Lower leg skin (tissue), 4 donors: ENCODE measurements at regions not wholly inside any gene's neighbourhood (a gene's known extent, or its start where the extent isn't known, plus 50 kb on each side); places are given as distances from the start of the nearest gene placed in this dataset.

ENCODE experiments used
- DNase-seq, 2 donors: peaks; one replicate each; pipeline ENCODE4 v3.0.0-alpha.2; 2019; ENCODE audit warnings: low spot score in 2 of 2
- H3K4me3 ChIP-seq: fragments of 200-600 bp; sonication (generic); 2 replicates; pipeline ENCODE4 v1.5.1; 2017; ENCODE audit warnings: mild to moderate bottlenecking, low read depth; ENCODE audit not compliant: poor library complexity, severe bottlenecking
- POLR2A ChIP-seq, 2 donors: fragments of 450-650 bp; IDR thresholded peaks; one replicate each; pipeline ENCODE4 v1.6.1; 2016 to 2017; ENCODE audit warnings: antibody characterized with exemption in 2 of 2, mild to moderate bottlenecking in 1 of 2, moderate library complexity in 1 of 2
- WGBS, 2 donors: methylation state at CpG; one replicate each; pipeline ENCODE4 v1.1.5; 2018; 5-methylcytosine and 5-hydroxymethylcytosine counted together
- intact Hi-C: fragments of 100-400 bp; cut with DNase I; formaldehyde crosslinking; loops from one replicate; pipeline ENCODE4 v1.15.0; 2023; ENCODE audit warnings: low total_unique reads
- TF ChIP-seq, protein P1 (sequence below), 3 donors: fragments of 450-650 bp; IDR thresholded peaks; one replicate each; pipeline ENCODE4 v1.5.1; 2016; ENCODE audit warnings: antibody characterized with exemption in 3 of 3, mild to moderate bottlenecking in 3 of 3, moderate library complexity in 2 of 3

DNA sequence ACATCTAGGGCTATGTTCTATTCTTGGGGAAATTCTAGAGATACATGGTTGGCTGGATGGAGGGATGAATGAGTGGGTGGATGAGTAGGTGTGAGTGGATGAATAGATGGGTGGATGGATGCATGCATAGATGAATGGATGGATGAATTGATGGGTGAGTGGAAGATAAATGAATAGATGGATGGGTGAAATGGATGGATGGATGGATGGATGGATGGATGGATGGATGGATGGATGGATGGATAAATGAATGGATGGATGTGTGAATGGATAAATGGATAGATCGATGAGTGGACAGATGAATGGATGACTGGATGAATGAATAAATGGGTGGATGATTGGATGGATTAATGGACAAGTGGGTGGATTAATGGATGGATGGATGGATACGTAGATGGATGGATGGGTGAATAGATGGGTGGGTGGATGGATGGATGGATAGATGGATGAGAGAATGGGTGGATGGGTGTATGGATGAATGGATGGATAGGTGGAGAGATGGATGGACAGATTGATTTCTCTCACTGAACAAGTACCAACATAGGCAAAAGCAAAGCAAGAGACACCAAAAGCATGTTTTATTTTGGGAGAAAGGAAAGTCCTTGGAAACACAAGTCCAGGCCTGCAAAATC, 143.2 kb downstream of the TSHZ3 start:
- H3K4me3 ChIP-seq = no peak overlapping the region
- TF ChIP-seq, protein P1, sequence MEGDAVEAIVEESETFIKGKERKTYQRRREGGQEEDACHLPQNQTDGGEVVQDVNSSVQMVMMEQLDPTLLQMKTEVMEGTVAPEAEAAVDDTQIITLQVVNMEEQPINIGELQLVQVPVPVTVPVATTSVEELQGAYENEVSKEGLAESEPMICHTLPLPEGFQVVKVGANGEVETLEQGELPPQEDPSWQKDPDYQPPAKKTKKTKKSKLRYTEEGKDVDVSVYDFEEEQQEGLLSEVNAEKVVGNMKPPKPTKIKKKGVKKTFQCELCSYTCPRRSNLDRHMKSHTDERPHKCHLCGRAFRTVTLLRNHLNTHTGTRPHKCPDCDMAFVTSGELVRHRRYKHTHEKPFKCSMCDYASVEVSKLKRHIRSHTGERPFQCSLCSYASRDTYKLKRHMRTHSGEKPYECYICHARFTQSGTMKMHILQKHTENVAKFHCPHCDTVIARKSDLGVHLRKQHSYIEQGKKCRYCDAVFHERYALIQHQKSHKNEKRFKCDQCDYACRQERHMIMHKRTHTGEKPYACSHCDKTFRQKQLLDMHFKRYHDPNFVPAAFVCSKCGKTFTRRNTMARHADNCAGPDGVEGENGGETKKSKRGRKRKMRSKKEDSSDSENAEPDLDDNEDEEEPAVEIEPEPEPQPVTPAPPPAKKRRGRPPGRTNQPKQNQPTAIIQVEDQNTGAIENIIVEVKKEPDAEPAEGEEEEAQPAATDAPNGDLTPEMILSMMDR (IDR thresholded peaks at IDR 0.05) = no peak
- TF ChIP-seq POLR2A (IDR thresholded peaks at IDR 0.05) = no peak
- 93 to 95% methylated on average over 2 of the region's 2 CpGs for WGBS, 2 donors
- DNase-seq = no peak
- intact Hi-C loops = no loop called here

- TF ChIP-seq, protein P1 (IDR thresholded peaks at IDR 0.05) = no peak
- no peak for TF ChIP-seq POLR2A (IDR thresholded peaks at IDR 0.05)
- intact Hi-C loops = no loop called here
- no peak for DNase-seq
- H3K4me3 ChIP-seq = no peak overlapping the region
- WGBS, 2 donors = 85 to 86% methylated on average over 1 of the region's 1 CpG
Measured at GRCh38 chr19:31204115-31204514, 145.1 kb downstream of the TSHZ3 start.

DNA sequence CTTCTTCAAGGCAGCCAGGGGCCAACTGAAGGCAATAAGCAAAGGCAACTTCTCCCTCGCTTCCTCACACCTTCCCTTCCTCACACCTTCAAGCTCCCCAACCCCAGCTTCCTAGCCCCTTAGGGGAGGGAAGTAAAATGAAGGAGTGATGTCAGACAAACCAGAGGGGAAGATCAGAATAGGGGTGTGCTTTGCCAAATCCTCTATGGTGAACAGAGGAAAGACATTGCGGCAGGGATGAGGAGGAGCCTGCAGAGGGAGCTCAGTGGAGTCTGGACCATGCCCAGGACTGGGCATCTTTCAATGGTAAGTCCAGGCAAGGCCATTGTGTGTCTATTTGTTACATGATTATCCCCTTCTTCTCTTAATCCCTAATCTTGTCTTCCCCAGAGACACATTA, 164.0 kb downstream of the TSHZ3 start:
- intact Hi-C loops = no loop called here
- H3K4me3 ChIP-seq = no peak overlapping the region
- peak in 1 of 2 donors; percentile 45 for DNase-seq
- TF ChIP-seq, protein P1 (IDR thresholded peaks at IDR 0.05) = no peak
- no peak for TF ChIP-seq POLR2A (IDR thresholded peaks at IDR 0.05)
- 84 to 88% methylated on average over 2 of the region's 2 CpGs for WGBS, 2 donors

DNA sequence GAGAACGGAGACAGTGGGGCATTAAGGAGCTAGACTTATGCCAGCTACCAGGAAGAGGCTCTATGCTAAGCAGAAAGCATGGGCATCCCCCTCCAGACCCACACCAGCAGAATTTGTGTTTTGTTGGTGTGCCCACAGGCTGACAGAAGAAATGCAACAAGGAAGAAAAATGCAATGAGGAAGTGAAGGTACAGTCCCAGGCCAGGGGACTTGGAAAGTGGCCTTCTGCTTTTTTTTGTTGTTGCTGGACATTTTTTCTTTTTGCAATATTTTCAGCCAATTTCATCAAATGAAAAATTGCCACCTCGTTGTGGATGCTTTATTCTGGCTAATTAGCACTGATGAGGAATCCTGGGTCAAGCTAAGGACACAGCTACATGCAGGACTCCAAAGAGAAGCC, 167.7 kb downstream of the TSHZ3 start:
- peak in 1 of 2 donors; percentile 43 for DNase-seq
- TF ChIP-seq, protein P1 (IDR thresholded peaks at IDR 0.05) = no peak
- no peak for TF ChIP-seq POLR2A (IDR thresholded peaks at IDR 0.05)
- 75 to 85% methylated on average over 2 of the region's 2 CpGs for WGBS, 2 donors
- H3K4me3 ChIP-seq = no peak overlapping the region
- intact Hi-C loops = no loop called here

DNA sequence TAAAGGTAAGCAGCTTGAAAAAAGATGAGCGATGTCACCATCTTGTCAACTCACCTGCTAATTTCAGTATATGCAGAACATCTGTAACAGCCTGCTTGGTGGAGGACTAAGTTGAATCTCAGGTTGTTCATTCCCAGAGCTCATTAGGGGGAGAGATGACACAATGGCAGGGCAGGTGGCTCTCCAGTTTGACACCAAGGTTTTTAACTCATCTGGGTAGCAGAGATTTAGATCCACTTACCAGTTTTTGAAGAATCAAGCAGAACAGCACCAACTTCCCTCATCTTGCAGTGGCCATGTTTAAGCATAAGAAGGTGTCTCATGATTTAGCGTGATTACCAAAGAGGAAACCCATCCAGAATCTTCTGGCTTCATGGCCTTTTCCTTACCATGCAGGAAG, 168.3 kb downstream of the TSHZ3 start:
- WGBS, 2 donors = 50 to 78% methylated on average over 2 of the region's 2 CpGs

More for the DNA sequence above, 168.3 kb downstream of the TSHZ3 start:
- TF ChIP-seq, protein P1 (IDR thresholded peaks at IDR 0.05) = no peak
- no peak for TF ChIP-seq POLR2A (IDR thresholded peaks at IDR 0.05)
- H3K4me3 ChIP-seq = no peak overlapping the region
- intact Hi-C loops = no loop called here
- DNase-seq = peak in 1 of 2 donors; percentile 50
